HEK293T (cell line): ENCODE measurements at regions not wholly inside any gene's neighbourhood (a gene's known extent, or its start where the extent isn't known, plus 50 kb on each side); places are given as distances from the start of the nearest gene placed in this dataset.

Source experiments
- ARNT ChIP-seq: fragments of 450-650 bp; IDR thresholded peaks from 2 replicates; pipeline ENCODE4 v1.6.1; 2017; ENCODE audit warnings: mild to moderate bottlenecking
- BHLHE40 ChIP-seq: fragments of 450-650 bp; IDR thresholded peaks from 2 replicates; pipeline ENCODE4 v1.6.1; 2016; ENCODE audit warnings: mild to moderate bottlenecking, moderate library complexity, borderline replicate concordance
- ELF4 ChIP-seq: fragments of 450-650 bp; IDR thresholded peaks from 2 replicates; pipeline ENCODE4 v1.6.1; 2017; ENCODE audit warnings: antibody characterized with exemption
- FOXK2 ChIP-seq: fragments of 450-650 bp; IDR thresholded peaks from 2 replicates; pipeline ENCODE4 v1.6.1; 2016; ENCODE audit warnings: mild to moderate bottlenecking
- FOXM1 ChIP-seq: fragments of 450-650 bp; IDR thresholded peaks from 2 replicates; pipeline ENCODE4 v1.6.1; 2017; ENCODE audit warnings: mild to moderate bottlenecking, borderline replicate concordance
- NFRKB ChIP-seq: fragments of 450-650 bp; IDR thresholded peaks from 2 replicates; pipeline ENCODE4 v1.6.1; 2016; ENCODE audit warnings: mild to moderate bottlenecking, moderate library complexity
- PKNOX1 ChIP-seq: fragments of 450-650 bp; IDR thresholded peaks from 2 replicates; pipeline ENCODE4 v1.6.1; 2016
- SP1 ChIP-seq: fragments of 450-650 bp; IDR thresholded peaks from 2 replicates; pipeline ENCODE4 v1.6.1; 2017
- TARDBP ChIP-seq: fragments of 450-650 bp; IDR thresholded peaks from 2 replicates; pipeline ENCODE4 v1.6.1; 2016

GRCh38 chr16:11450136-11450535, 104.9 kb downstream of the RMI2 start:
- TF ChIP-seq ARNT (no peak), FOXM1 (no peak), BHLHE40 (no peak), TARDBP (no peak), PKNOX1 (no peak), ELF4 (no peak), NFRKB (no peak), SP1 (no peak), FOXK2 (no peak)
